ENCODE measurements at regions not wholly inside any gene's neighbourhood (a gene's known extent, or its start where the extent isn't known, plus 50 kb on each side); places are given as distances from the start of the nearest gene placed in this dataset.

DNA sequence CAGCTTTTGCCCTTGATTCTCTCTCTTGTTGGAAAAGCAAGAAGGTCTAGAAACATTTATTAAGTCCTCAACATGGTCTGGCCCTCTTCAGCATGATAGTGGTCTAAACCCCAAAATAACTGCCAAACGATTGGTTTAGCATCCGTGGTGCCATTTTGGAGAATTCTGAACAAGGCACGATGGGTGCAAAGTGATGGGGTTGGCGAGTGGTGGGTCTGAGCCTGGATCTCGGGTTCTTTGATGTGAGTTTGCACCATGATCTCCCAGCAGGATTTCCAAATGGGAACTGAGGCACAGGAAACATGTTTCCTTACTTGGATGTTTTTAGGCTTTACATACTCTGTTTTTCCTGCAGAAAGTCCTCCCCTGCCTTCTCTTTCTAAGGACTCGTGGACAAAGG, 240.3 kb downstream of the MYCN start:
- no peak for DNase-seq

DNA sequence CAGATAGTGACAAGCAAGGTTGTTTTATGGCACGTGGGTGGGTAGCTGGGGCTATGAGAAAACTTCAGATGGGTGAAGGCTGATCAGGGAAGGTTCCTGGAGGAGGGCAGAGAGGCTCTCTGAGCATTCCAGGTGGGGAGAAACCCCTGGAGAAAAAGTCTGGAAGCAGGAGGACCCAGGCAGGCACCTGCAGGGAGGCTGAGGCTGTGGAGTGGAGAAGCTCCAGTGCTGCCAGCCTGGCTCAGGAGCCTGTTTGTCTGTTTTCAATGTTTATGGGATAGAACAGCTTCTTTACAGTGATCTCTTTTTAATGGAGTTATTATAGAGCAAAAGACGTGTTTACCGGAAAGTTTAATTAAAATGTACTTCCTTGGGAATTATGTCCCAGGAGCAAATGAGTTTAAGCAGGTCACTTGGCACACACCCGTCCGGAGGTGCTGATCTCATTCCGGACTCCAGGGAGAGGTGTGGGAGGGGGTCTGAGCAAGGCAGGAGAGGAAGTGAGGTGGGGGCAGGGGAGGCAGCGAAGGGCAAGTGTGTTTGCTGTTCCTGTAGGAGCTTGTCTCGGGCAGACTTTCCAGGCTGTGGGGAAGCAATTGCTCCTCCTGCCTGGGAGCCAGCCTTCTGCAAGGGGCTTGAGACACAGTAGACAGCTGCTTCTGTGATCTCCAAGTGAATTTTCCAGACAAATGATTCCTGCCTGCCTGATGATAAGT, 239.5 kb downstream of the MYCN start:
- no peak for DNase-seq

DNA sequence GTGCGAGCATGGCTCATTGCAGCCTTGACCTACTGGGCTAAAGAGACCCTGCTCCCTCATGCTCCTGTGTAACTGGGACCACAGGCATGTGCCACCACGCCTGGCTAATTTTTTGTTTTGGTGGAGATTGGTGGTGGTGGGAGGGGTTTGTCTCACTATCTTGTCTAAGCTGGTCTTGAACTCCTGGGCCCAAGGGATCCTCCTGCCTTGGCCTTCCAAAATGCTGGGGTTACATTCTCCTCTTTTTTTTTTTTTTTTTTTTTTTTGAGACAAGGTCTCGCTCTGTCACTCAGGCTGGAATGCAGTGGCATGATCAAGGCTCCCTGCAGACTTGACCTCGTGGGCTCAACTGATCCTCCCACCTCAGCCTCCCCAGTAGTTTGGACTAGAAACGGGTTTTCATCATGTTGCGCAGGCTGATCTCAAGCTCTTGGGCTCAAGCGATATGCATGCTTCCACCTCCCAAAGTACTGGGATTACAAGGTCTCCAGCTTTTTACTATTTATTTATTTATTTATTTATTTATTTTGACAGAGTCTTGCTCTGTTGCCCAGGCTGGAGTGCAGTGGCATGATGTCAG, 238.3 kb downstream of the MYCN start:
- no peak for DNase-seq

DNA sequence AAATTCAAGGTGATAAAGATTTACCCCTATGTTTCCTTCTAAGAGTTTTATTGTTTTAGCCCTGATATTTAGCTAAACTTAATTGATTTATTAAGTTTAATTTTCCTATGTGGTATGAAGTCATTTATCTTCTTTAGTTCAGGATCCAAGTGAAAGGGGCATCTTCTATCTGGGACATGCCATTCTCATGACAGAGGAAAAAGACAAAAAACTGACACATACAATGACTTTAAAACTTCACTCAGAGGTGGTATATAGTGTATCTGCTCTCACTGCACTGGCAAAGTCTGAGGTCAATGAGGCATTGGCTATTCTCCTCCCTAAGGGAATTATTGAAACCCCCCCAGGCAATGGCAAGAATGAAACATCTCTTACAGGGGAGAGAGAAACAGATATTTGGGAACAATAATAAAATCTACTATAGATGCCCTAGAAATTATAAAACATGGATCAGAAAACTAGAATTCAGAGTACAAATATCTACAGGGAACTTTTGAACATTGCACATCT, 237.4 kb downstream of the MYCN start:
- DNase-seq: no peak

DNA sequence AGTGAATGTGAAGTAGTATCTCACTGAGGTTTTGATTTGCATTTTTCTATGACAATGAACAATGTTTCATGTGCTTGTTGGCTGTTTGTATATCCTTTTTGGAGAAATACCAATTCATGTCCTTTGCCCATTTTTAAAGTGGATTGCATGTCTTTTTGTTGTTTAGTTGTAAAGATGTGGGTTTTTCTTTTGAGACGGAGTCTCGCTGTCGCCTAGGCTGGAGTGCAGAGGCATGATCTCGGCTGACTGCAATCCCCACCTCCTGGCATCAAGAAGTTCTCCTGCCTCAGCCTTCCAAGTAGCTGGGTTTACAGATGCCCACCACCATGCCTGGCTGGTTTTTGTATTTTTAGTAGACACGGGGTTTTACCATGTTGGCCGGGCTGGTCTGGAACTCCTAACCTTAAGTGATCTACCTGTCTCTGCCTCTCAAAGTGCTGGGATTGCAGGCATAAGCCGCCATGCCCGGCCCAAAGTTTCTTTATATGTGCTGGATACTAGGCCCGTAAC, 236.7 kb downstream of the MYCN start:
- no peak for DNase-seq

DNA sequence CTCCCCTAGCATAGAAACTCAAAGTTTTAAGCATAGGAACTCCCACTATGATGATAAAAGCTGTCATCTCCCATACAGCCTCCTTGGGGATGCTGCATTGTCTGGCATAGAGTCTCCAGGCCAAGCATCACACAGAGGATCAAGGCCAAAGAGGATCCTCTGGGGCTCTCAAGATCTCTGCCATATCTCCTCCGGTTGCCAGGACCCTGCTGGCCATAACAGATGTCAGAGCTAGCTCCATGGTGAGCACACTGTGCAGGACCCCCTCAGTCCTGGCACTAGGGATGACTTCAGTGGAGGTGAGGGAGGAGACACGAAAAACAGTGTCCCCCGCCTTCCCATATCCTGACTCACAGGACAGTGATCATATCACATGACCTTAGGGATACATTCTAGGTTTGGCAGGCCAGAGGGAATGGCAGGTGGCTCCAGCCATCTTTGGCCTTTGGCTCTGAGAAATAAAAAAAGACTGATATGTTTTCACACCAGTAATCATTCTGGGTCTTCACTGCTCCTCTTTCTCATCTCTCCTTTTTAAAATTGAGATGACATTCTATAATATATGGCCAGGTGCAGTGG, 235.0 kb downstream of the MYCN start:
- no peak for DNase-seq

DNA sequence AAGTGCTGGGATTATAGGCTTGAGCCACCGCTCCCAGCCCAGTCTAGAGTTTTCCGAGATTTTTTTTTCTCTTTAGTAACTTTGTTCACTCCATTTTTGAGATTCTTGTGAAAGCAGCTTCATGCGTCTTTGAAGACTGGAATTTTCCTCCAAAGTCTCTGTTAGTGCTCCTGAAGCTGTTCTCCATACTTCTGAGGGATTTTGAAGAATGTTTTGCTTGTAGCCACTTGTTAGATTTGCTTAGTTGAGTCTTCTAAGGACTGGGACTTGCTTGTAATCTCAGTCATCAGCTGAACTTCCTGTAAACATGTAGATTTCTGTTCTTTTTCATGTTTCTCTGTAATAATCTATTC, 234.3 kb downstream of the MYCN start:
- DNase-seq: no peak

DNA sequence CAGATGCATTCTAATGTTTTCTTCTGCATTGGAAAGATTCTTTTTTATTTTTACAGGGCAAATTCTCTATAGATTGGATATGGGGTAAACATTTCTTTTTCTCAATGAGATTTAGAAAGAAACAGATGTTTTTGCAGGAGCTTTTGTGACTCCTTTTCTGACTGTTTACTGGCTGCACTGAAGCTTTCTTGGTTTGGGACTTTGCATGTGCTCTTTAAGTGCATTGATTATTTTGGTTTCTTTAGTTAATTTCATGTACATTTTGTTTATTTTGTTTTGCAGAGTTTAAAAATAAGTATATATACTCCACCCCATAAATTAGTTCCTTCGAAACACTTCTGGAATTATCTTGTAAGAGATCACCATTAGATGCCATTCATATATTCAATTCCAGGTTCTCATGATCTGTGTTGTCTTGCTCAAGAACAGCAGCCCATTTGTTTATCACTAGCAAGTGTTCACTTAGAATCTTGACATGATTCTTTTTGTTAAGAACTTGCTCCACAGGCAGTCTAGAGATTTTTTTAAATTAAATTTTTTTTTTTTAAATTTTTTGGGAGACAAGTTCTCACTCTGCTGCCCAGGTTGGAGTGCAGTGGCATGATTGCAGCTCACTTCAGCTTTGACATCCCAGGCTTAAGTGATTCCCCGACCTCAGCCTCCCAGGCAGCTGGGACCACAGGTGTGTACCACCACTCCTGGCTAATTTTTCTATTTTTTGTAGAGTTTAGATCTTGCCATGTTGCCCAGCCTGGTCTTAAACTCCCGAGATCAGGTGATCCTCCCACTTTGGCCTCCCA, 233.7 kb downstream of the MYCN start:
- DNase-seq: no peak

DNA sequence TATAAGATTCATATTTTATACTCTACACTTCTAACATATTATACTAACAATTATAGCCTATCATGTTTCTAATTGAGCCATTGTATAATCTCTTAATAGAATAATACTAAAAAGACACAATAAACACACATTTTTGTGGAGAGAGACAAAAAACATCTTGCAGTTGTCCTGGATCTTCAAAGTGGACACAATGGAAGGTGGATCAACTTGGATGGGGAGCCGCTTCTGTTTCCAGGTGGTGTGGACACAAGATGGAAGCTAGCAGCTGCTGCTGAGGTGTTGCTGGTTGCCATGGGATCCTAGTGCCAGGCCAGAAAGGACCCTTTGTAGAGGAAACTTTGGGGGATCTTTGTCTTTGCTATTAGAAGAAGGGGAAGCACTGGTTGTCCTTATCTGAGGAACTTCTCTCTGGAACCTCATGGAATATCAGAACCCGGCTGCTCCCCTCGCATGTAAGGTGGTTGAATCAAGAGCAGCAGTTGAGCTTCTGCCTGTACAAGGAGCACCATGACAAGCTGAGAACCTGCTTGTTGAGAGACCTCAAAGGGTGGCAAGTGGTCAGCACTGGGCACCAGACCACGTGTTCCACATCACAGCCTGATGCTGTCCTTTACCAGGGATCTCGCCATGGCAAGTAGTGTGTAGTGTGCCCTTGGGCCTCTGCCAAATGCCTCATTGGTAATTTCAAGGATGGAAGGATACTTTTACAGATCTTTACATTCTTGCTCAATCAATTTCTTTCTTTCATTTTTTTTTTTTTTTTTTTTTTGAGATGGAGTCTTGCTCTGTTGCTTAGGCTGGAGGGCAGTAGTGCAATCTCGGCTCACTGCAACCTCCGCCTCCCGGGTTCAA, 232.2 kb downstream of the MYCN start:
- DNase-seq: no peak

DNA sequence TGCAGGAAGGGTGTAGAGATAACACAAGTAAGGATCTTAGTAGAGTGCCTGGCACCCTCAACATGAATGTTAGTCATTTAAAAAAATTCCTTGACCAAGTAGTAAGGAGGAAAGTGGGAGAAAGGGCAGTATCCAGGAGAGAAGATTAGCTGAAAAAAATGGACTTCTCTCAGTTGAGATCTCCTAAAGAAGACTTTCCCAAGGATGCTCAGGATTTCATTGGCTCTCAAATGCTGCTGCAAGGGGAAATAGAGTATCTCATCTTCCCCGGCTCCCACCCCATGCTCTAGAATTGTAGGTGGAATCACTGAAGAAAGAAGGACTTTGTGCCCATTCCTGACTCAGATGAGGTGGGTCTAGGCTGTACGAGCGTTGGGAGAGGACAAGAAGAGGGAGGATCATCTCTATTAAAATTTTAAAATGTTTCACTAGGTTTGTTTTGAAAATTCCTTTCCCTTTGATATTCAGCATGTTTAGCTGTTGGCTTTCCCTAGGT, 231.1 kb downstream of the MYCN start:
- DNase-seq: no peak

DNA sequence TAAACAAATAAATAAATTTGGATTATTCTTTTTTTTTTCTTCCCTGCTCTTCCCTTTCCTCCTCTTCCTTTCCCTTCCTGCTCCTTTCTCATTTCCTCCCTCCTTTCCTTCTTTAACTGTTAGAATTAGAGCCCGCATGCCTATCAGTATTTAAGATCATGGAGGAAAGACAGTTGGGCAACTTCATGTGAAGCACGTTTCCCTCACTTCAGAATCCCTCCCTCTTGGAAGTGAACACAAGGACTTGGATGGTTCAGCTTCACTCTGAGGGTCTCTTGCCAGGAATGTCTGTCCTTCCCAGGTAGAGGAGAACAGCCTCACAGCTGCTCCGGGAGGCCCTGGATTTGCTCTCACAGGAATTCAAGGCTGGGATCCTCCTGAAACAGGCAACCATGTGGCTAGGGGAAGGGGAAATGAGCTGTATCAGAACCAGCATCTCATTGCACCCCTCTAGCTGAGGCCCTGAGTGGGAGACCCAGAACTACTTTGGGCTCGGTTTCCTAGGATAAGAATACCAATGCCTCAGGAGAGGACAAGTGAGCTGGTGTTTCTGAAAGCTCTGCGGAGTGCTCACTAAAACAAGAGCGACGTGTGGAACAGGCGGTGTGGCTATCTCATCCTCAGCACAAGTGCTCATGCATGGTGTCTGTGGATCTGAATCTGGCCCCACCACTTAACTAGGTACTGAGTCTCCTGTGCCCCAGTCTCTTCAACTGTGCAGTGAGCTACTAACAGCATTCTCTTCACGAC, 230.5 kb downstream of the MYCN start:
- DNase-seq: no peak

DNA sequence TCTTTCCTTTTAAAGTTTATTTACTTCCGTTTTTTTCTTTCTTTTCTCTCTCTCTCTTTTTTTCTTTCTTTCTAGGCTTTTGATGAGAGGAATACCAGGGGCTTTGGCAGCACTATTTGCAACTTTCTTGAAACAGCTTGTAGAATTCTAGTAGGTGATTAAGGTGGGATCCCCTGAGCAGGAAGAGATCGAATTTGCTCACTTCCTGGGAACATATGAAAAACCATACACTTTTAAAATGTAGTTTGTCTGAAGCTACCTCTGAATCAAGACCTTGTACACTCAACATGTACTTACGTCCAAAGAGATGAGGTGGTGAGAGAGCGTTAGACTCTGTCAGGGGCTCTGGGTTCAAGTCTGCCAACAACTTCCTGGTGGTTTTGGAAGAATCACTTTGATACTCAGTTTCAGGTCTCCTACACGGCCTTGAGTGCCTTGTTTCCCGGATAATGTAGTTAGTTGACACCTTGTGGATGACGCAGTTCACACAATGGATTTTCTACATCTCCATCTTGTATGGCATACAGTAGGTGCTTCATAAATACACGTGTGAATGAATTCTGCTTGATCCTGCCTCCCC, 229.1 kb downstream of the MYCN start:
- DNase-seq: no peak

DNA sequence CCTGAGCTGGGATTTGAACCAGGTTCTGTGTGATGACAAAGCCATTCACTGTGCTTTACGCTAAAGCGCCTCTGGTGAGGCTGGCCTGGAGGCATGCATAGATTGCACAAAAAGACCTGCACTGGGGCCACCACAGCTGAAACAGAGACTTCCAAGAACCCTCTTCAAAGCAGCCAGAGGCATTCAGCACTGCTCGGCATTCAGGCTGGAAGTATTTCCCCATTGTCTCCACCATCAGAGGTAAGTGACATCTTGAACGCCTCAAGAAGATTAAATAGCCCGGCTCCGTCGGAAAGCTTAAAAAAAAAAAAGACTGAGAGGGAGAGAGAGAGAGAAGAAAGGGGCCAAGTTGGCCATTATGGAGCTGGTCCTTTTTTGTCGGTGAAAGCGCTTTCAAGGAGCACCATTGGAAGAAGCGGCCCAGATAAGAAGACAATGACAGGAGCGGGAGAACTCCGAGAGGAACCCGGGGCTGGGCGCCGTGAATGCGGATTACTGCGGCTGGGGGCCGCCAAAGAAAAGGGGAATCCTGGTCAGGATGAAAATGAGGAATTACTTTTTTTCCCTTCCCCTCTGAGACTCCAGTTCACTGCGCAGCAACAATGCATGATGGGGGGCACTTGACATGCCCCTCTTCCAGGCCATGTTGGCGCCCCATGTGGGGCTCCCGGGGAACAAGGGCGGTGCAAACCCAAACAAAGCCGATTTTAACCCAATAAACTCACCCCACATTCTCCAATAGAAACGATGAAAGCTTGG, 228.3 kb downstream of the MYCN start:
- no peak for DNase-seq

DNA sequence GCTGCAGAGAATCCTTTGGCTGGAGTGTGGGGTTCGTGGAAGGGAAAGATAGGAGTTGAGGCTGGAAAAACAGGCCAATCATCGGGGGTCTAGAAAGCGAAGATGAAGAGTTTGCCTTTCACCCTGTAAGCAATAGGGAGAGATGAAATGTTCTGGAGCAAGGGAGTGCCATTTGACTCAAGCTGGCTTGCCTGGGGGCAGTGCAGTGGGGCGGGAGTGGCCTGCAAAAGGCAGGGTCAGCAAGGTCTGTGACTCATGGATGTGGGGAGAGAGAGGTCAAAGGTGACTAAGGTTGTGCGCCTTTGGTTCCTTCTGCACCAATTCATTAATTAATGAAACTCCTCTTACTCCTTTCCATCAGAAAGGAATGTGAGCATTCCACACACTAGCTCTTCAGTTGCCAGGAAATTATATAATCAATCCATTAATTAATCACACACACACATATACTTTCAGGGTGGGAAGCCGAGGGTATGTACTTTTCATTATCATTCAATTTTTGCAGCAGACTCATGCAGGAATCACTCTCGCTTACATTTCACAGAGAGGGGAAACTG, 227.6 kb downstream of the MYCN start:
- no peak for DNase-seq

DNA sequence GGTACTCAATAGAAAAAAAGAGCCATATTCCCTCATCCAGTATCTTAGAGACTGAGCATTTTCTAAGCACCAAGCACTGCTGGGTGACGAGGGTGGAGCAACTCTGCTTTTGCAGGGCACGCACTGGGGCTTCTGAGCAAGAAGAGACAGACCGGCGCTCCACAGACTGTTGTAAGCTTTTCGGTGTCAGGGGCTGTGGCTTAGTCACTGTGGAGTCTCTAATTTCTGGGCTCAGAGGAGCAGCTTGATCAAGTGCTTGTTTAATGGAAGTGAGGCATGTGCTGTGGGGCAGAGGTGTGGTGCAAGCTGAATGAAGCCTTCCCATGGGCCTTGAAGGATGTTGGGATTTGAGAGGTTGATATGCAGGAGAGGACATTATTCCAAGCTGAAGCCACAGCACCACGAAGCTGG, 227.1 kb downstream of the MYCN start:
- no peak for DNase-seq

DNA sequence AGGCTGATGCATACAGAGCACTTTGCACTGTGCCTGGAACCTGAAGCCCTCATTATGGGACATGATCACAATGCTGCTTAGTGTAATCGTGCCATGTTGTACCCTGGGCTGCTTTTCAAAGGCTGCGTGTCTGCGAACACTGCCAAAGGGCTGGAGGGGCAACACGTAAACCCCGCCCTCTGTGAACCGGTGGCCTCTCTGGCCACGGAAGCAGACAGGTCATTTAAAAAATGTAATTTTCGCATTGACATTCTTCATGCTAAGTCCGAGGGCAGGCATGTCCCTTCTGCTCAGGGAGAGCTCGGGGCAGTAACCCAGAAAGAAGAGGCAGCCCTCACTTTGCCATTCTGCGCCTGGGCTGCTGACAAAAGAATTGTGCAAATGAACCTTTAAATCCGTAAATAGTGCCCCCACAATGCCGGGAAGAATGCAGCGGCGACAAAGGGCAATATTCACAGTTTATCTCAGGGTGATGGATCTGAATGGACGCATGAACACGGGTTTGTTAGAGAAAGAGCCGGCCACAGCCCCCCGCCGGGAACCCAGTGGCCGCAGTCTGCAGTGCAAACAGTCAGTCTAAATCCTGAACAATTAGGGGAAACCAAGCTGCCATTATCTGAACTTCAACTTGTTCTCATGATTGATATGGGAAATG, 226.1 kb downstream of the MYCN start:
- no peak for DNase-seq

DNA sequence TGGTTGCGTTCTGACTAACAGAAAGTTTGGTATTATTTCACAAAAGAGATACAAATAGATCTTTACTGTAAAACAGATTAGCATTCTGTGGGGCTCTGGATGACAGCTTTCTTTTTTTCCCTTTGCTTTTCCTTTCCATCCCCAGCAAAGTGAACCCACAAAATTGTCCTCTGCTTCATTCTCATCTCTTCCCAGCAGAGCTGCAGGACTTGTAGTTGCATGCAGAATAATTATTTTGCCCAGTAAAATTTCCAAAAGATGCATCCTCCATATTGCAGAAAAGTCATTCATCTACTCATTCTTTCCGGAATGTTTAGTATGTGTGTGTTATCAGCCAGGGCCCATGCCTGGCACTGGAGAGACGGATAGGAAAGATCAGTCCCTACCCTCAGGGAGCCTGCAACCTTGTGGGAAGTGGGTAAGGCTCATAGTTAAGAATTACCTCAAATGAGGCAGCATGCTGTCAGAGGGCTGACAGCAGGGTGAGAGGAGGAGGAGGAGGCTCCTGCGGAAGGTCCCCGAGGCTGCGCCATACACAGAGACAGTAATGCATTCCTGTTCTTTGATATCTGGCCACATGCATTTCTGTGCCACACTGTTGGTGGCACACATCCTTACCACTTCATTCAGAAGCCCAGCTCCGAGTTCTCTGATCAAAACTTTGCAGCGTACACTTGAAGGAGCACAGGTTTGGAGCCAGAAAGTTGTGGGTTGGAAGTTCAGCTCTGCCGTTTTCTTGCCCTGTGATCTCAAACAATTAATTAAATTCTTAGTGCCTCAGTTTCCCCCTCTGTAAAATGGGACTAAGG, 225.4 kb downstream of the MYCN start:
- DNase-seq: no peak

DNA sequence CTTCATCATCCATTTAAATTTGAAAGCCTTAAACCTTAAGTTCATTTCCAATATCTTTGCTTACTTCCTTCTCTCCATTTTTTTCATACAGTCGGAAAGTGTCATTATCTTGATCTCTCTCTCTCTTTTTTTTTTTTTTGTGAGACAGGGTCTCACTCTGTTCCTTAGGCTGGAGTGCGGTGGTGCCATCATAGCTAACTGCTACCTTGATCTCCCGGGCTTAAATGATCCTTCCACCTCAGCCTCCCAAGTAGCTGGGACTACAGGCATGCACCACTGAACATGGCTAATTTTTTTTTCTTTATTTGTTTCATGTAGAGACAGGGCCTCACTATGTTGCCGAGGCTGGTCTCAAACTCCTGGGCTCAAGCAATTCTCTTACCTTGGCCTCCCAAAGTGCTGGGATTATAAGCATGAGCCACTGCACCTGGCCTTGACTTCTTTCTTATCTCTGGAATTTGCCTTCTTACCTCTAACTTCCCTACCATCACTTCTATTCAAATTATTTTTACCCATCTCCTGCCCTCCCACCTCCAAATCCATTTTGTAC, 222.2 kb downstream of the MYCN start:
- no peak for DNase-seq
